SK-N-SH (cell line): ENCODE measurements at regions not wholly inside any gene's neighbourhood (a gene's known extent, or its start where the extent isn't known, plus 50 kb on each side); places are given as distances from the start of the nearest gene placed in this dataset.

Source experiments
- CTCF ChIA-PET: fragments of 300-600, 350-600 bp; formaldehyde crosslinking; extraction: SDS; loops from one replicate; lab custom pipeline; 2021; lab: Yijun Ruan, JAX
- POLR2A ChIA-PET: fragments of 350-600 bp; sonication (Branson Sonifier 250); formaldehyde crosslinking; extraction: SDS; loops from one replicate; lab custom pipeline; 2020; ENCODE audit warnings: antibody characterized with exemption, inconsistent platforms; lab: Yijun Ruan, JAX
- DNase-seq: peaks from one replicate; pipeline ENCODE4 v3.0.0; 2012
- H2AFZ ChIP-seq: fragments of 200-600 bp; sonication (generic); 2 replicates; pipeline ENCODE4 v1.8.1; 2016; ENCODE audit warnings: antibody characterized with exemption, mild to moderate bottlenecking, low read depth
- H3F3A ChIP-seq: fragments of 200-600 bp; sonication (generic); replicated peaks from 2 replicates; pipeline ENCODE3; 2016; ENCODE audit warnings: antibody characterized with exemption, mild to moderate bottlenecking; ENCODE audit not compliant: insufficient read depth
- H3K27ac ChIP-seq, 2 experiments: fragments of 200-500 bp in 1 of 2; fragments of 200-600 bp in 1 of 2; sonication (Bioruptor generic) in 1 of 2; sonication (generic), shearing (Covaris generic) in 1 of 2; 2 replicates each; pipeline versions ENCODE4 v1.5.1 to v1.6.1; 2014 to 2016; ENCODE audit warnings: low read depth in 2 of 2, inconsistent platforms in 1 of 2, low read length in 1 of 2, mild to moderate bottlenecking in 1 of 2, mixed read lengths in 1 of 2
- H3K27me3 ChIP-seq: fragments of 200-600 bp; sonication (generic), shearing (Covaris generic); 2 replicates; pipeline ENCODE4 v1.6.1; 2016; ENCODE audit warnings: mixed run types; ENCODE audit not compliant: insufficient read depth
- H3K36me3 ChIP-seq, 2 experiments: fragments of 200-500 bp in 1 of 2; fragments of 200-600 bp in 1 of 2; sonication (Bioruptor generic) in 1 of 2; sonication (generic) in 1 of 2; replicated peaks in 1 of 2; 2 replicates each; pipeline versions ENCODE3 to v1.5.1; 2014 to 2016; ENCODE audit warnings: low read length in 1 of 2, mild to moderate bottlenecking in 1 of 2; ENCODE audit not compliant: insufficient read depth in 2 of 2, control insufficient read depth in 1 of 2
- H3K4me1 ChIP-seq, 2 experiments: fragments of 200-500 bp in 1 of 2; fragments of 200-600 bp in 1 of 2; sonication (Bioruptor generic) in 1 of 2; sonication (generic), shearing (Covaris generic) in 1 of 2; 2 replicates each; pipeline versions ENCODE4 v1.5.1 to v1.6.1; 2014 to 2016; ENCODE audit warnings: low read depth in 1 of 2, low read length in 1 of 2, mixed run types in 1 of 2; ENCODE audit not compliant: insufficient read depth in 2 of 2, control insufficient read depth in 1 of 2
- H3K4me2 ChIP-seq: fragments of 200-600 bp; sonication (generic), shearing (Covaris generic); 2 replicates; pipeline ENCODE4 v1.6.1; 2017; ENCODE audit warnings: mixed run types
- H3K4me3 ChIP-seq, 2 experiments: fragments of 200-500 bp in 1 of 2; fragments of 200-600 bp in 1 of 2; sonication (Bioruptor generic) in 1 of 2; sonication (generic), shearing (Covaris generic) in 1 of 2; 2 replicates each; pipeline versions ENCODE4 v1.5.1 to v1.8.1; 2014 to 2016; ENCODE audit warnings: low read depth in 2 of 2, inconsistent platforms in 1 of 2, low read length in 1 of 2, mild to moderate bottlenecking in 1 of 2, mixed read lengths in 1 of 2, moderate library complexity in 1 of 2
- H3K79me2 ChIP-seq: fragments of 200-600 bp; sonication (generic); 2 replicates; pipeline ENCODE4 v1.8.1; 2017; ENCODE audit warnings: mild to moderate bottlenecking; ENCODE audit not compliant: insufficient read depth
- H3K9ac ChIP-seq: fragments of 200-600 bp; sonication (generic); 2 replicates; pipeline ENCODE4 v1.6.1; 2017; ENCODE audit warnings: mixed run types
- H3K9me2 ChIP-seq: fragments of 200-600 bp; sonication (generic); 2 replicates; pipeline ENCODE4 v1.6.1; 2017; ENCODE audit warnings: mixed run types
- H3K9me3 ChIP-seq: fragments of 200-600 bp; sonication (generic); 2 replicates; pipeline ENCODE4 v1.6.1; 2017; ENCODE audit warnings: mixed run types, mild to moderate bottlenecking, moderate library complexity
- H4K20me1 ChIP-seq: fragments of 200-600 bp; sonication (generic); 2 replicates; pipeline ENCODE4 v1.6.1; 2017; ENCODE audit warnings: mild to moderate bottlenecking, mixed run types; ENCODE audit not compliant: insufficient read depth
- CHD2 ChIP-seq: fragments of 150-350 bp; IDR thresholded peaks from 2 replicates; pipeline ENCODE4 v1.6.1; 2018; ENCODE audit warnings: low read length; ENCODE audit not compliant: partially characterized antibody
- ELF1 ChIP-seq: IDR thresholded peaks from 2 replicates; pipeline ENCODE4 v1.4.0; 2012
- EP300 ChIP-seq, 2 experiments: IDR thresholded peaks; 2 replicates each; pipeline versions ENCODE4 v1.4.0 to v1.6.1; 2012; ENCODE audit warnings: borderline replicate concordance in 1 of 2, low read depth in 1 of 2, low read length in 1 of 2
- EZH2phosphoT487 ChIP-seq: fragments of 200-600 bp; sonication (generic); IDR thresholded peaks from 2 replicates; pipeline ENCODE4 v1.6.1; 2017; ENCODE audit warnings: low read depth, mixed run types, mild to moderate bottlenecking, antibody characterized with exemption, moderate library complexity, borderline replicate concordance
- FOXM1 ChIP-seq: IDR thresholded peaks from 2 replicates; pipeline ENCODE4 v1.4.0; 2012; ENCODE audit warnings: low read depth, mild to moderate bottlenecking
- GABPA ChIP-seq: IDR thresholded peaks from 2 replicates; pipeline ENCODE4 v1.4.0; 2012; ENCODE audit warnings: low read depth, mild to moderate bottlenecking
- MEF2A ChIP-seq: IDR thresholded peaks from 2 replicates; pipeline ENCODE4 v1.4.0; 2012; ENCODE audit warnings: low read depth, borderline replicate concordance
- MXI1 ChIP-seq: IDR thresholded peaks from 2 replicates; pipeline ENCODE4 v1.6.1; 2012; ENCODE audit warnings: mild to moderate bottlenecking, low read depth, low read length, improper control_type of control experiment
- NFIC ChIP-seq: IDR thresholded peaks from 2 replicates; pipeline ENCODE4 v1.4.0; 2012; ENCODE audit warnings: borderline replicate concordance
- RAD21 ChIP-seq: IDR thresholded peaks from 2 replicates; pipeline ENCODE4 v1.6.1; 2012; ENCODE audit warnings: mild to moderate bottlenecking, low read length
- RCOR1 ChIP-seq: fragments of 150-350 bp; IDR thresholded peaks from 2 replicates; pipeline ENCODE4 v1.6.1; 2017; ENCODE audit warnings: antibody characterized with exemption, low read length
- RFX5 ChIP-seq: IDR thresholded peaks from 2 replicates; pipeline ENCODE4 v1.6.1; 2012; ENCODE audit warnings: mild to moderate bottlenecking, improper control_type of control experiment, low read length
- TAF1 ChIP-seq: IDR thresholded peaks from 2 replicates; pipeline ENCODE4 v1.6.1; 2012; ENCODE audit warnings: low read depth, mild to moderate bottlenecking, low read length, moderate library complexity, borderline replicate concordance
- USF2 ChIP-seq: fragments of 150-350 bp; IDR thresholded peaks from 2 replicates; pipeline ENCODE4 v1.6.1; 2017; ENCODE audit warnings: antibody characterized with exemption, low read length, low read depth, borderline replicate concordance
- YY1 ChIP-seq: IDR thresholded peaks from 2 replicates; pipeline ENCODE4 v1.4.0; 2012; ENCODE audit warnings: low read depth, mild to moderate bottlenecking
- WGBS: methylation state at CpG from one replicate; pipeline ENCODE4 v1.1.6; 2017; ENCODE audit warnings: low lambda C conversion rate; 5-methylcytosine and 5-hydroxymethylcytosine counted together
- TF ChIP-seq, protein P1 (sequence below): IDR thresholded peaks from 2 replicates; pipeline ENCODE4 v1.4.0; 2012; ENCODE audit warnings: low read depth
- TF ChIP-seq, protein P2 (sequence below): IDR thresholded peaks from 2 replicates; pipeline ENCODE4; 2012

GRCh38 chr4:171727185-171727584, 86.0 kb upstream of the GALNTL6 start:
- no peaks in the 10 kb centered on the region for H4K20me1 ChIP-seq
- no peak overlapping the region for H3K9ac ChIP-seq
- 0% methylated on average over 1 of the region's 1 CpG for WGBS
- no peak overlapping the region for H3K4me2 ChIP-seq
- H2AFZ ChIP-seq, result no peak overlapping the region
- DNase-seq, result no peak
- no peaks in the 10 kb centered on the region for H3K36me3 ChIP-seq
- no peaks in the 10 kb centered on the region for H3K9me3 ChIP-seq
- ChIA-PET POLR2A (no interaction called here), CTCF (no interaction called here)
- H3K79me2 ChIP-seq, result no peaks in the 10 kb centered on the region
- no peaks in the 10 kb centered on the region for H3F3A ChIP-seq
- TF ChIP-seq CHD2, result no peak
- no peak for TF ChIP-seq EZH2phosphoT487
- no peak for TF ChIP-seq RCOR1
- no peak for TF ChIP-seq NFIC
- no peak for TF ChIP-seq TAF1
- TF ChIP-seq, protein P1, sequence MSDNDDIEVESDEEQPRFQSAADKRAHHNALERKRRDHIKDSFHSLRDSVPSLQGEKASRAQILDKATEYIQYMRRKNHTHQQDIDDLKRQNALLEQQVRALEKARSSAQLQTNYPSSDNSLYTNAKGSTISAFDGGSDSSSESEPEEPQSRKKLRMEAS, result no peak
- TF ChIP-seq EP300 (IDR thresholded peaks at IDR 0.05; ENCODE audit: borderline replicate concordance in 1 of 2, low read depth in 1 of 2, low read length in 1 of 2), result no peak
- TF ChIP-seq GABPA, result no peak
- TF ChIP-seq FOXM1, result no peak
- TF ChIP-seq YY1, result no peak
- no peak for TF ChIP-seq MEF2A
- no peak for TF ChIP-seq RFX5
- TF ChIP-seq, protein P2, sequence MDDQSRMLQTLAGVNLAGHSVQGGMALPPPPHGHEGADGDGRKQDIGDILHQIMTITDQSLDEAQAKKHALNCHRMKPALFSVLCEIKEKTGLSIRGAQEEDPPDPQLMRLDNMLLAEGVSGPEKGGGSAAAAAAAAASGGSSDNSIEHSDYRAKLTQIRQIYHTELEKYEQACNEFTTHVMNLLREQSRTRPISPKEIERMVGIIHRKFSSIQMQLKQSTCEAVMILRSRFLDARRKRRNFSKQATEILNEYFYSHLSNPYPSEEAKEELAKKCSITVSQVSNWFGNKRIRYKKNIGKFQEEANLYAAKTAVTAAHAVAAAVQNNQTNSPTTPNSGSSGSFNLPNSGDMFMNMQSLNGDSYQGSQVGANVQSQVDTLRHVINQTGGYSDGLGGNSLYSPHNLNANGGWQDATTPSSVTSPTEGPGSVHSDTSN, result no peak
- H3K27me3 ChIP-seq, result no peaks in the 10 kb centered on the region
- no peaks in the 10 kb centered on the region for H3K4me1 ChIP-seq
- H3K4me3 ChIP-seq, result no peak overlapping the region
- H3K27ac ChIP-seq, result no peak overlapping the region
- no peaks in the 10 kb centered on the region for H3K9me2 ChIP-seq

DNA sequence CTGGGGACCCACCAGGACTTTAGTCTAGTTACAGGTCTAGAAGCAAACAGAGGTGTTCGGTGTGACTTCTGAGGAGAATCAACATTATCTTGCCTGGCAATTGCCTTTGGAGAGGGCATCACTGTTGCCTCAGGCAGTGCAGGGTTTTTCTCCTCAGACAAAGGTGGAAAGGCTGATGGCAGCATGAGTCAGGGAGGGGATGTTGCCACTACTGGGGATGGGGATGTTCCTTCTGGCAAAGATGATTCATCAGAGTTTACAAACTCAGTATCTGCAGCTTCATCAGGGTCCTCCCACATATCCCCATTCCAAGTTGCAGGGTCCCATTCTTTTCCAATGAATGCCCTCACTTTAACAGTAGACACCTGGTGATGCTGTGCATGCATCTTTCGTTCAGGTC, 91.3 kb upstream of the GALNTL6 start:
- no peaks in the 10 kb centered on the region for H3K9me2 ChIP-seq
- no peak for DNase-seq
- H4K20me1 ChIP-seq, result no peaks in the 10 kb centered on the region
- ChIA-PET CTCF (no interaction called here), POLR2A (no interaction called here)
- H3K4me2 ChIP-seq, result no peak overlapping the region
- H3F3A ChIP-seq, result no peaks in the 10 kb centered on the region
- no peak overlapping the region for H3K27ac ChIP-seq
- H2AFZ ChIP-seq, result no peak overlapping the region
- no peaks in the 10 kb centered on the region for H3K27me3 ChIP-seq
- H3K4me1 ChIP-seq, result no peaks in the 10 kb centered on the region
- 6% methylated on average over 2 of the region's 2 CpGs for WGBS
- no peaks in the 10 kb centered on the region for H3K79me2 ChIP-seq
- no peaks in the 10 kb centered on the region for H3K36me3 ChIP-seq
- no peak overlapping the region for H3K9ac ChIP-seq
- H3K4me3 ChIP-seq, result no peak overlapping the region
- H3K9me3 ChIP-seq, result no peaks in the 10 kb centered on the region
- TF ChIP-seq CHD2 (no peak), ELF1 (no peak), MXI1 (no peak), USF2 (no peak), RAD21 (no peak)
- TF ChIP-seq, all 33 proteins: peak for 0
